ENCODE measurements at regions not wholly inside any gene's neighbourhood (a gene's known extent, or its start where the extent isn't known, plus 50 kb on each side); places are given as distances from the start of the nearest gene placed in this dataset.

- H3K4me3 ChIP-seq (ENCODE audit: low read depth, low read length) = no peak overlapping the region
- H3K36me3 ChIP-seq (ENCODE audit: control insufficient read depth in 2 of 2, insufficient read depth in 1 of 2, low read length in 2 of 2) = no peaks in the 10 kb centered on the region
- TF ChIP-seq ZFHX2 (tag by site-specific recombination; conservative IDR thresholded peaks at IDR 0.05) (no peak), GFI1B (tag by site-specific recombination; IDR thresholded peaks at IDR 0.05) (no peak), PATZ1 (tag by site-specific recombination; IDR thresholded peaks at IDR 0.05) (no peak), WT1 (tag by site-specific recombination; IDR thresholded peaks at IDR 0.05) (no peak), ZFP3 (tag by site-specific recombination; IDR thresholded peaks at IDR 0.05; ENCODE audit: low read depth) (no peak)
- H3K4me1 ChIP-seq (ENCODE audit: control insufficient read depth, insufficient read depth, low read length) = no peaks in the 10 kb centered on the region
- H3K9me3 ChIP-seq (ENCODE audit: control insufficient read depth, insufficient read depth, low read depth, low read length) = no peaks in the 10 kb centered on the region
- H3K27ac ChIP-seq (ENCODE audit: extremely low read depth, low read depth, low read length) = no peak overlapping the region
- ChIA-PET POLR2A (no interaction called here), CTCF (interaction anchor here (0.7 kb wide), 1 partner anchor 379 kb away, joined by 3 read pairs; no protein-coding TSS in a partner anchor)
Measured at GRCh38 chr3:194888916-194889315, 203.2 kb downstream of the FAM43A start.

GRCh38 chr3:194890091-194890490 is 204.4 kb downstream of the FAM43A start:
- ChIA-PET CTCF (no interaction called here), POLR2A (no interaction called here)
- no peaks in the 10 kb centered on the region for H3K4me1 ChIP-seq (ENCODE audit: control insufficient read depth, insufficient read depth, low read length)
- H3K9me3 ChIP-seq (ENCODE audit: control insufficient read depth, insufficient read depth, low read depth, low read length) = no peaks in the 10 kb centered on the region
- no peak overlapping the region for H3K4me3 ChIP-seq (ENCODE audit: low read depth, low read length)
- H3K27ac ChIP-seq (ENCODE audit: extremely low read depth, low read depth, low read length) = no peak overlapping the region
- H3K36me3 ChIP-seq (ENCODE audit: control insufficient read depth in 2 of 2, insufficient read depth in 1 of 2, low read length in 2 of 2) = no peaks in the 10 kb centered on the region
- TF ChIP-seq TRIM28 (IDR thresholded peaks at IDR 0.05; ENCODE audit: borderline replicate concordance, low read length) (no peak), ZNF561 (tag by site-specific recombination; IDR thresholded peaks at IDR 0.05; ENCODE audit: borderline replicate concordance) (no peak), ZNF585B (tag by site-specific recombination; IDR thresholded peaks at IDR 0.05) (no peak), ZNF785 (tag by site-specific recombination; IDR thresholded peaks at IDR 0.05) (no peak), KLF9 (tag by site-specific recombination; IDR thresholded peaks at IDR 0.05; ENCODE audit: low read depth) (no peak), ZNF658 (tag by site-specific recombination; IDR thresholded peaks at IDR 0.05) (no peak), ZNF664 (tag by site-specific recombination; IDR thresholded peaks at IDR 0.05) (no peak), ZBTB49 (tag by site-specific recombination; IDR thresholded peaks at IDR 0.05; ENCODE audit: low read depth) (no peak), ZBTB6 (tag by site-specific recombination; IDR thresholded peaks at IDR 0.05) (no peak), ZNF148 (tag by site-specific recombination; IDR thresholded peaks at IDR 0.05; ENCODE audit: borderline replicate concordance) (no peak), ATF2 (tag by site-specific recombination; IDR thresholded peaks at IDR 0.05; ENCODE audit: low read depth) (no peak), ZNF133 (tag by site-specific recombination; IDR thresholded peaks at IDR 0.05) (no peak)
